T follicular helper cell (primary cell): ENCODE measurements at regions not wholly inside any gene's neighbourhood (a gene's known extent, or its start where the extent isn't known, plus 50 kb on each side); places are given as distances from the start of the nearest gene placed in this dataset.
"Not testable (repeated sequence)": the region's sequence is repeated elsewhere in the genome, so short reads cannot be mapped to it uniquely, and the experiment has no call there.

Experiments used
- DNase-seq: peaks from one replicate; pipeline ENCODE4 v3.0.0-alpha.2; 2020; ENCODE audit warnings: low read depth

- no peak for DNase-seq
Measured at GRCh38 chr6:147977851-147978465, 364.7 kb upstream of the SASH1 start.

GRCh38 chr6:147979966-147980365 is 362.7 kb upstream of the SASH1 start:
- no peak for DNase-seq

- no peak for DNase-seq
Measured at GRCh38 chr6:147983581-147984366, 358.9 kb upstream of the SASH1 start.

- DNase-seq, result no peak
Measured at GRCh38 chr6:147986846-147987245, 355.8 kb upstream of the SASH1 start.

GRCh38 chr6:147990159-147990558 is 352.5 kb upstream of the SASH1 start:
- no peak for DNase-seq

GRCh38 chr6:147991961-147992360 is 350.7 kb upstream of the SASH1 start:
- DNase-seq, result no peak

GRCh38 chr6:147999001-147999540 is 343.6 kb upstream of the SASH1 start:
- no peak for DNase-seq

- DNase-seq, result no peak
Measured at GRCh38 chr6:148001844-148002642, 340.6 kb upstream of the SASH1 start.

GRCh38 chr6:148004651-148005050 is 338.0 kb upstream of the SASH1 start:
- DNase-seq, result no peak

GRCh38 chr6:148005806-148006205 is 336.8 kb upstream of the SASH1 start:
- no peak for DNase-seq

GRCh38 chr6:148010516-148010915 is 332.1 kb upstream of the SASH1 start:
- DNase-seq, result not testable (repeated sequence)

- no peak for DNase-seq
Measured at GRCh38 chr6:148016013-148016412, 326.6 kb upstream of the SASH1 start.

- DNase-seq, result no peak
Measured at GRCh38 chr6:148021165-148021564, 321.5 kb upstream of the SASH1 start.

GRCh38 chr6:148021699-148022098 is 320.9 kb upstream of the SASH1 start:
- DNase-seq, result no peak

- DNase-seq, result not testable (repeated sequence)
Measured at GRCh38 chr6:148022279-148022678, 320.4 kb upstream of the SASH1 start.

- DNase-seq, result no peak
Measured at GRCh38 chr6:148027201-148027600, 315.4 kb upstream of the SASH1 start.

GRCh38 chr6:148035806-148036390 is 306.7 kb upstream of the SASH1 start:
- DNase-seq, result no peak

- no peak for DNase-seq
Measured at GRCh38 chr6:148037496-148037895, 305.1 kb upstream of the SASH1 start.

- DNase-seq, result no peak
Measured at GRCh38 chr6:148041546-148041945, 301.1 kb upstream of the SASH1 start.

- DNase-seq, result no peak
Measured at GRCh38 chr6:148042536-148042935, 300.1 kb upstream of the SASH1 start.

GRCh38 chr6:148044261-148044751 is 298.3 kb upstream of the SASH1 start:
- no peak for DNase-seq

GRCh38 chr6:148044921-148045320 is 297.7 kb upstream of the SASH1 start:
- no peak for DNase-seq
